Osteocyte (in vitro differentiated cells): ENCODE measurements at regions not wholly inside any gene's neighbourhood (a gene's known extent, or its start where the extent isn't known, plus 50 kb on each side); places are given as distances from the start of the nearest gene placed in this dataset.
"Not testable (repeated sequence)": the region's sequence is repeated elsewhere in the genome, so short reads cannot be mapped to it uniquely, and the experiment has no call there.

Source experiments
- DNase-seq: peaks from one replicate; pipeline ENCODE4 v3.0.0; 2021; ENCODE audit warnings: mixed read lengths; ENCODE audit not compliant: unreplicated experiment; ENCODE audit errors: extremely low spot score
- H3K27ac Mint-ChIP-seq: one replicate; pipeline ENCODE4 v1.8.0; 2021; ENCODE audit warnings: mild to moderate bottlenecking, mixed read lengths; ENCODE audit not compliant: unreplicated experiment
- H3K27me3 Mint-ChIP-seq: one replicate; pipeline ENCODE4 v1.8.0; 2021; ENCODE audit warnings: mixed read lengths; ENCODE audit not compliant: unreplicated experiment
- H3K36me3 Mint-ChIP-seq: one replicate; pipeline ENCODE4 v1.8.0; 2021; ENCODE audit warnings: mixed read lengths; ENCODE audit not compliant: unreplicated experiment
- H3K4me1 Mint-ChIP-seq: one replicate; pipeline ENCODE4 v1.8.0; 2021; ENCODE audit warnings: mixed read lengths; ENCODE audit not compliant: unreplicated experiment
- H3K4me3 Mint-ChIP-seq: one replicate; pipeline ENCODE4 v1.8.0; 2021; ENCODE audit warnings: mild to moderate bottlenecking, moderate library complexity, mixed read lengths; ENCODE audit not compliant: unreplicated experiment
- H3K9me3 Mint-ChIP-seq: one replicate; pipeline ENCODE4 v1.8.0; 2021; ENCODE audit warnings: mixed read lengths; ENCODE audit not compliant: unreplicated experiment
- TF ChIP-seq, protein P1 (sequence below): fragments of 200-600 bp; sonication (generic); IDR thresholded peaks from 2 replicates; pipeline ENCODE4 v1.5.0; 2021; ENCODE audit warnings: antibody characterized with exemption, mild to moderate bottlenecking, moderate library complexity

DNA sequence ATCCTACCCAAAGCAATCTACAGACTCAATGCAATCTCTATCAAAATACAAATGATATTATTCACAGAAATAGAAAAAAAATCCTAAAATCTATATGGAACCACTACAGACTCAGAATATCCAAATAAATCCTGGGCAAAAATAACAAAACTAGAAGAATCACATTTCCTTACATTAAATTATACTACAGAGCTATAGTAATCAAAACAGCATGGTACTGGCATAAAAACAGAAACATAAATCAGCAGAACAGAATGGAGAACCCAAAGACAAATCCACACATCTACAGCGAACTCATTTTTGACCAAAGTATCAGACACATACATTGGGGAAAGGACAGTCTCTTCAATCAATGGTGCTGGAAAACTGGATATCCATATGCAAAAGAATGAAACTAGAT is 304.1 kb upstream of the FGF13 start:
- peaks cover 59% of the 10 kb centered on the region for H3K9me3 Mint-ChIP-seq
- TF ChIP-seq, protein P1, sequence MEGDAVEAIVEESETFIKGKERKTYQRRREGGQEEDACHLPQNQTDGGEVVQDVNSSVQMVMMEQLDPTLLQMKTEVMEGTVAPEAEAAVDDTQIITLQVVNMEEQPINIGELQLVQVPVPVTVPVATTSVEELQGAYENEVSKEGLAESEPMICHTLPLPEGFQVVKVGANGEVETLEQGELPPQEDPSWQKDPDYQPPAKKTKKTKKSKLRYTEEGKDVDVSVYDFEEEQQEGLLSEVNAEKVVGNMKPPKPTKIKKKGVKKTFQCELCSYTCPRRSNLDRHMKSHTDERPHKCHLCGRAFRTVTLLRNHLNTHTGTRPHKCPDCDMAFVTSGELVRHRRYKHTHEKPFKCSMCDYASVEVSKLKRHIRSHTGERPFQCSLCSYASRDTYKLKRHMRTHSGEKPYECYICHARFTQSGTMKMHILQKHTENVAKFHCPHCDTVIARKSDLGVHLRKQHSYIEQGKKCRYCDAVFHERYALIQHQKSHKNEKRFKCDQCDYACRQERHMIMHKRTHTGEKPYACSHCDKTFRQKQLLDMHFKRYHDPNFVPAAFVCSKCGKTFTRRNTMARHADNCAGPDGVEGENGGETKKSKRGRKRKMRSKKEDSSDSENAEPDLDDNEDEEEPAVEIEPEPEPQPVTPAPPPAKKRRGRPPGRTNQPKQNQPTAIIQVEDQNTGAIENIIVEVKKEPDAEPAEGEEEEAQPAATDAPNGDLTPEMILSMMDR = no peak
- no peak overlapping the region for H3K4me3 Mint-ChIP-seq
- DNase-seq = no peak
- no peaks in the 10 kb centered on the region for H3K4me1 Mint-ChIP-seq
- H3K27ac Mint-ChIP-seq = no peak overlapping the region
- no peaks in the 10 kb centered on the region for H3K27me3 Mint-ChIP-seq
- H3K36me3 Mint-ChIP-seq = no peaks in the 10 kb centered on the region

DNA sequence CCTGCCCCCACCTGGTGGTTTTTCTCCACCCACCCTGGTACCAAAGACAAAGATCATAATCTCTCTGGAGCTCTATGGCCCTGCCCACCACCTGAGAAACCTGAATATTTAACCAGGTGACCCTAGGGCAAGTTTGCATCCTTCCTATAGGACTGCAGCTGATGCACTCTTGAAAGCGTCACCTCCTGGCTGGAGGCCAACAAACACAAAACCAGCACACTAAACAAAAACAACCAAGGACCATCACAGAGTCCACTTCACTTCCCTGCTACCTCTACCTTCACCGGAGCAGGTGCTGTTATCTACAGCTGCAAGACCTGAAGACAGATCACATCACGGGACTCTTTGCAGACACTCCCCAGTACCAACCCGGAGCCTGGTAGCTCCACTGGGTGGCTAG is 296.7 kb upstream of the FGF13 start:
- Mint-ChIP-seq H3K9me3 (peaks cover 76% of the 10 kb centered on the region), H3K4me3 (no peak overlapping the region), H3K36me3 (no peaks in the 10 kb centered on the region), H3K27ac (no peak overlapping the region), H3K4me1 (no peaks in the 10 kb centered on the region), H3K27me3 (no peaks in the 10 kb centered on the region)
- TF ChIP-seq, protein P1 = no peak
- DNase-seq = no peak

DNA sequence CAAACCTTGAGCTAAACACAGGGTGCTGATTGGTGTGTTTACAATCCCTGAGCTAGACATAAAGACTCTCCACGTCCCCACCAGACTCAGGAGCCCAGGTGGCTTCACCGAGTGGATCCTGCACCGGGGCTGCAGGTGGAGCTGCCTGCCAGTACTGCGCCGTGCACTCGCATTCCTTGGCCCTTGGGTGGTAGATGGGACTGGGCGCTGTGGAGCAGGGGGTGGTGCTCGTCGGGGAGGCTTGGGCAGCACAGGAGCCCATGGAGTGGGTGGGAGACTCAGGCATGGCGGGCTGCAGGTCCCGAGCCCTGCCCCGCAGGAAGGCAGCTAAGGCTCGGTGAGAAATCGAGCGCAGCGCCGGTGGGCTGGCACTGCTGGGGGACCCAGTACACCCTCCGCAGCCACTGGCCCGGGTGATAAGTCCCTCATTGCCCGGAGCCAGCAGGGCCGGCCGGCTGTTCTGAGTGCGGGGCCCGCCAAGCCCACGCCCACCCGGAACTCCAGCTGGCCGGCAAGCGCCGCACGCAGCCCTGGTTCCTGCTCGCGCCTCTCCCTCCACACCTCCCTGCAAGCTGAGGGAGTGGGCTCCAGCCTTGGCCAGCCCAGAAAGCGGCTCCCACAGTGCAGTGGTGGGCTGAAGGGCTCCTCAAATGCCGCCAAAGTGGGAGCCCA is 292.5 kb upstream of the FGF13 start:
- H3K4me3 Mint-ChIP-seq, H3K36me3 Mint-ChIP-seq, H3K4me1 Mint-ChIP-seq, H3K27me3 Mint-ChIP-seq, H3K27ac Mint-ChIP-seq, DNase-seq: not testable (repeated sequence)
- peaks cover 58% of the 10 kb centered on the region for H3K9me3 Mint-ChIP-seq

DNA sequence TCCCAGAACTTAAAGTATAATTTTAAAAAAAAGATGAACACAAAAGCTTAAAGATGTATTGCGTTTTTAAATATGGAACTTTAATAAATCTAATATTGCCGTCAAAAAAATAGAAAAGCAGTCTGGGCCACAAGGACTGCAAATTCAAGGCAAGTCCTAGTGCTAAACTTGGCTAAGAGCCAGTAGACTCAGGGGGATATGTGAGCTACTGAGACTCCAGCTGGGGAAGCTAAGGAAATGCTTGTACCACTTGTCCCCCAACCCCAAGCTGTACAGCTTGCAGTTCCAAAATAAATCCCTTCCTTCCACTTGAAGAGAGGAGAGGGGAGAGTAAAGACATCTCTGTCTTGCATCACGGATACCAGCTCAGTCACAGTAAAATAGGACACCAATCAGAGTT is 290.8 kb upstream of the FGF13 start:
- no peak for DNase-seq
- H3K4me1 Mint-ChIP-seq = no peaks in the 10 kb centered on the region
- H3K4me3 Mint-ChIP-seq = no peak overlapping the region
- peaks cover 50% of the 10 kb centered on the region for H3K9me3 Mint-ChIP-seq
- no peaks in the 10 kb centered on the region for H3K27me3 Mint-ChIP-seq
- no peak overlapping the region for H3K27ac Mint-ChIP-seq
- no peaks in the 10 kb centered on the region for H3K36me3 Mint-ChIP-seq
- TF ChIP-seq, protein P1 = no peak

DNA sequence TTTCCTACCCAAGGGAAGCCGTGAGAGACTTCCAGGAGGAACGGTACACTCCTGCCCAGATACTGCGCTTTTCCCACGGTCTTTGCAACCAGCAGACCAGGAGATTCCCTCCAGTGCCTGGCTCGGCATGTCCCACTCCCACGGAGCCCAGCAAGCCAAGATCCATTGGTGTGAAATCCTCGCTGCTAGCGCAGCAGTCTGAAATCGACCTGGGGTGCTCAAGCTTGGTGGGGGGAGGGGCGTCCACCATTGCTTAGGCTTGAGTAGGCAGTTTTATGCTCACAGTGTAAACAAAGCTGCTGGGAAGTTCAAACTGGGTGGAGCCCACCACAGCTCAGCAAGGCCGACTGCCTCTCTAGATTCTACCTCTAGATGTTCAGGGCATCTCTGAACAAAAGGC is 284.8 kb upstream of the FGF13 start:
- no peaks in the 10 kb centered on the region for H3K36me3 Mint-ChIP-seq

More for the DNA sequence above, 284.8 kb upstream of the FGF13 start:
- Mint-ChIP-seq H3K27ac (no peak overlapping the region), H3K9me3 (peaks cover 41% of the 10 kb centered on the region), H3K27me3 (no peaks in the 10 kb centered on the region), H3K4me1 (no peaks in the 10 kb centered on the region), H3K4me3 (no peak overlapping the region)
- no peak for DNase-seq
- TF ChIP-seq, protein P1 = no peak
